GM18870 (cell line): ENCODE measurements at regions not wholly inside any gene's neighbourhood (a gene's known extent, or its start where the extent isn't known, plus 50 kb on each side); places are given as distances from the start of the nearest gene placed in this dataset.
"Not testable (repeated sequence)": the region's sequence is repeated elsewhere in the genome, so short reads cannot be mapped to it uniquely, and the experiment has no call there.

Experiments
- ATAC-seq: cut with Tn5 transposase; IDR thresholded peaks from one replicate; pipeline ENCODE4 v1.9.1; 2021; ENCODE audit warnings: moderate library complexity; ENCODE audit not compliant: unreplicated experiment

DNA sequence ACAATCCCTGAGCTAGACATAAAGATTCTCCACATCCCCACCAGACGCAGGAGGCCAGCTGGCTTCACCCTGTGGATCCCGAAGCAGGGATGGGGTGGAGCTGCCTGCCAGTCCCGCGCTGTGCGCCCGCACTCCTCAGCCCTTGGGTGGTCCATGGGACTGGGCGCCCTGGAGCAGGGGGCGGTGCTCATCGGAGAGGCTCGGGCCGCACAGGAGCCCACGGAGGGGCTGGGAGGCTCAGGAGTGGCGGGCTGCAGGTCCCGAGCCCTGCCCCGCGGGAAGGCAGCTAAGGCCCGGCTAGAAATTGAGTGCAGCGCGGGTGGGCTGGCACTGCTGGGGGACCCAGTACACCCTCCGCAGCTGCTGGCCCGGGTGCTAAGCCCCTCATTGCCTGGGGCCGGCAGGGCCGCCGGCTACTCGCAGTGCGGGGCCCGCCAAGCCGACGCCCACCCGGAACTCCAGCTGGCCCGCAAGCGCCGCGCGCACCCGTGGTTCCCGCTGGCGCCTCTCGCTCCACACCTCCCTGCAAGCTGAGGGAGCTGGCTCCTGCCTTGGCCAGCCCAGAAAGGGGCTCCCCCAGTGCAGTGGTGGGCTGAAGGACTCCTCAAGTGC lies 1032.2 kb upstream of the PCDH20 start:
- ATAC-seq: not testable (repeated sequence)

DNA sequence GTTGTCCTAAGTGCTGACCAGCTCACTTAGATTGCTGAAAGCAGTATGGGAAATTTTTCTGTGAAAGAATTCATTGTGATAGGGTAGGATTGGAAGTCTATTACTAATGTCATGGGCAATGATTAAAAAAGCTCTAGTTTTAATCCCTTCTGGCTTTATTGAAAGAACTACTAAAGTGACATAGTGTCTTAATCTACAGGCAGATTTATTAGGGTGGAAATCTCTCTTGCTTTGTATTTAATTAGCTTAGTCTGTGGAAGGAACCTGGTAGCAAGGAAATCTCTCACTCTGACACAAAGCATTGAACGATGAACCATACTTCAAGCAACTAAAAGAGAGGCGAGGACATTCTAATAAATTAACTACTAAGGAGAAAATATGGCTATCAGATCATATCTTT lies 1029.2 kb upstream of the PCDH20 start:
- no peak for ATAC-seq

DNA sequence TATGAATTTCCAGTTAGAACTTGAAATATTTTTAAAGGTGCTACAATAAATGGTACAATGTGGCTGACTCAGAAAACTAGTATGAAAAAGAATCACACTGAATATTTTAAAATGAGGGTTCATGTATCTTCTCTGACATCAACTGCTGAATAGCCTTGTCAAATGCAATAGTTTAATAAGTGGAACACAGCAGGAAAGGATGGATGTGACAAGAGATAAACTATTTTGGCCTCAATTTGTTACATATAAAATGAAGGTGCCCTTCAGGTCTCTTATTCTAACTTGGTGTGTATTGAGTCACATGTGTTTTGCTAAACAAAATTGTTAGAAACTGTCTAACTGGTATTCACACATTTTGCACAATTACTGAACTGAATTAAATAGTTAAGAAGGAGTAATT lies 1018.4 kb upstream of the PCDH20 start:
- ATAC-seq: no peak

DNA sequence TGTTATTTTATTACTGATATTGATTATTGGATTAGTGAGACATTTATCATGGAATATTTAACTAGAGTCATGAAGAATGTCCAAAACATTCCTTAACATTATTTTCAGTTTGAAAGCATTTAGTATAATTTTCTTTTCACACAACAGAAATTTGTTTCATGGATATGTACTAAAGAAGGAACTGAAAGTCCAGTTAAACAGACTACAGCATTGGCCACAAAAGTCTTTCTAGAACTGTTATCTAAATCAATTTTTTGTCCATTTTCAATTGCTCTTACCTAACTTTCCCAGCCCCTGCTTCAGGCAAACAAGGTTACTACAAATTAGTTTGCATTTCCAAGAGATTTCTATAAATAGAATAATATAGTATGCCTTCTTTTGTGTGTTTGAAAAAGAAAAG lies 1018.0 kb upstream of the PCDH20 start:
- no peak for ATAC-seq

DNA sequence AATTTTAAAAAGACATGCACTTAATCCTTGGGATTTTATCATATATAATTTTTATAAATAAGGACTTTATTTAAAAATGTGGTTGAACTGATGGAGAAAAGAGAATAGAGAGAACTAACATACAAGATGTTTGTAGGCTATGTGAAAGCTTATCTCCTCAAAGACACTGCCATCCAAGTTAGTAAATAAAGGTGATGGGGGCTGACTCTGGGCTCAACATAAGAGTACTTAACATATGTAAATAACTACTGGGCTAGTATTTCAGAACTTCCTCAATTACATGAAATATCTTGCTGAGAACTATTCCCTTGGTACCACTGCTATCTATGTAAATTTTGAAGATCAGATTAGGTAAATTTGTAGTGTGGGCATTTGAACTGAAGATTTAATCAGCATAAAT lies 1017.3 kb upstream of the PCDH20 start:
- no peak for ATAC-seq

DNA sequence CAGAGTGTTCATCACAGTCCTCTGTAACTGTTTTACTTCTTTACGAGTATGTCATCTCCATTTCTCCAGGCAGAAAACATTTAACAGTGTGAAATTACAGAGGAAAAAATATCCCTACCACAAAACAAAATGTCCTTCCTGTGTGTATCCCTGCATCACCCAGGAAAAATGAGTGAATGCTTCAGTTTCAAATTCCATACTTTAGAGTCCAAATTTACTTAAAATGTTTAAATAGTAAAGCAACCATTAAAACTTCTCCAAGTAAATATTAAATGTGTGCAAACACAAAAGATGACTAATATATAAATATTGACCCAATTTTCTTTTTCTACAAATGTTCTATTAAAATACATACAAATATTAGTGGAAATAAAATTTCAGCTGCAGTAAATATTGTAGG lies 1016.6 kb upstream of the PCDH20 start:
- no peak for ATAC-seq

DNA sequence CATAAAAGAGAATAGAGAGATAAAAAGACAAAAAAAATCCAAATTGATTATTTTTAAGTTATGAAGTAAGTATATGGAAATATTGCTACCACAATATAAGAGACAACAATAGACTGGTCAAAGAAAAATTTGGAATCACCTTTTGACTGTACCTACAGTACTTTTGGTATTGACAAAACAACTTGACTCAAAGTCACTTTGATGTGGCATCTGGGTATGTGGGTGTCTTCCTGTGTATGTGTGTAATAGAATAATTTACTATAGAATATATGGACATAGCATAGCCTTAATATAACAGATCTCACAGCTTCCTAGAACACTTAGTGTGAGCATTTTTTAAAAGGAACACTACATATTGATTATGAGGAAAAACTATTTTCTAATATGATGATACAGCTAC lies 1016.2 kb upstream of the PCDH20 start:
- no peak for ATAC-seq

DNA sequence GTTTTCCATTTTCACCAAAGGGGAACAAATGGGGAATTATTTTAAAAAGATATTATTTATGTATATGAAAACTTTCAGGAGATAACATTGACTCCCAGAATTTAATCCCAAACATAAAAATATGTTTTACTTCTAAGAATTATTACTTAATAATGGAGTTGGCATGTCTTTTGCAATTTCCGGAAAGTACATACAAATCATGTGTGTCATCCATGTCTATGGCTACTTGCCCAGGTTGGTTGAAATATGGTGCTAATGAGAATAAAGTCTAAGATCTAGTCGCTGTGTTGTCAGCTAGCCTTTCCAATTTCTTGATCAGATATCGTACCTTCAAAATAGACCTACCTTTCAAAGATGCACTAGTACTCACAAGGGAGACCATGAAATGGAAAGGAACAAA lies 1003.2 kb upstream of the PCDH20 start:
- no peak for ATAC-seq

DNA sequence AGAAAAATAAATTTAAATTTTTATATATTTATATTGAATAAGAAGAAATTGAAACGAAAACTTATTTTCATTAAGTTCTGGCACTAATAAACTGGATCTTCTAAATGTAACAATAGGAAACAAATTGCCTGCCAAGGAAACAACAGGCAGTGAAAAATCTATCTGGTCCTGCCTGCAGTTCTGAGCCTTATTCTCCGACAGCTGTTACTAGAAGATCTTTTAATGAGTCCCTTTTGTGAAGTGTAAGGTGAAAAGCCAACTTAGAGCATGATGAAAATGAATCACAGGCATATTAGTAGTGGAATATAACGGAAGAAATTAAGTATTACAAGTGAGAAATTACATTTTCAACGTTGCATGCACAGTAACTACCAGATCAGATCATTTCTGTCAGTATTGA lies 1002.7 kb upstream of the PCDH20 start:
- ATAC-seq: no peak

DNA sequence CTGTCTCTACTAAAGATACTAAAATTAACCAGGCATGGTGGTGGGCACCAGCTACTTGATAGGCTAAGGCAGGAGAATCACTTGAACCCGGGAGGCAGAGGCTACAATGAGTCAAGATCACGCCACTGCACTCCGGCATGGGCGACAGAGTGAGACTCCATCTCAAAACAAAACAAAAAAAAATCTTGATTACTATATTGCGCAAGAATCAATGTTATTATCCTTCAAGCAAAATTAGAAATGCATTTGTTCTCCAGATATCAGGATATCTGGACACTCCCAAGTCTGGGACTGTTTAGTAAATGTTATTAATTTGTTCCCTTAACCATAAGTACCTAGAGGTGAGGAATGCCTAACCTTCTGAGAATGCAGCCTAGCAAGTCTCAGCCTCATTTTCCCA lies 992.2 kb upstream of the PCDH20 start:
- no peak for ATAC-seq

DNA sequence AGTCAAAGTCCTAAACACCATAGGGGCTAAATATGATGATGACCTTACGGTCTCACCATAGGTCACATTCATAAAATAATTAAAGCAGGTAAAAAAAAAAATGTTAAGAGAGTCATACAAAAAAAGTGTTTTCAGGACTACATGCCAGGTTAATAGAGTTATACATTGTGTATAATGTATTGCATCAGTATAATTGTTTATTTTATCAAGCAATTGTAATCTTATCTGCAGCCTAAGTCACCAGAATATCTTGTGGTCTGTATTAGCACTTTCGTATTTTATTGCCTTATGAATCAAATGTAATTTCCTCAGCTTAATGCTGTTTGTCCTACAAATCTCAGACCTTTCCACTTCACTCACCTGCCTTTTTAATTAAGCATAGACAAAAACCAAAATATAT lies 972.9 kb upstream of the PCDH20 start:
- no peak for ATAC-seq

DNA sequence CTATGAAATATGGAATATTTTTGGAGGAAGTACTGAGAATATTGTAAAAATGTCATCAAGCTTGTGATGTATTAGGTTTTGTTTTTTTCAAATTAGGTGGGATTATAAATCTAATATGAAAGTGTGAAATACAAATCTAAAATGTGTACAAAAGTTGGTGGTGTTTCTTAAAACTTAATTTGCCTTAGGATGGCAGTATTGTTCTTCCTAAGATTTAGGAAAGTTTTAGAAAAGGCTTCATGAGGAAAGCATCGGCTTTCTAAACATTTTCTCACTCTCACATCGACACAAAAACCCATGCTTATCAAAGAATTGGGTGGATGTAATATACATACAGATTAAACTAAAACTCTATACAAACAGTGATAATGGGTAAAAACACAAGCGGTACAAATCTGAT lies 972.0 kb upstream of the PCDH20 start:
- no peak for ATAC-seq

DNA sequence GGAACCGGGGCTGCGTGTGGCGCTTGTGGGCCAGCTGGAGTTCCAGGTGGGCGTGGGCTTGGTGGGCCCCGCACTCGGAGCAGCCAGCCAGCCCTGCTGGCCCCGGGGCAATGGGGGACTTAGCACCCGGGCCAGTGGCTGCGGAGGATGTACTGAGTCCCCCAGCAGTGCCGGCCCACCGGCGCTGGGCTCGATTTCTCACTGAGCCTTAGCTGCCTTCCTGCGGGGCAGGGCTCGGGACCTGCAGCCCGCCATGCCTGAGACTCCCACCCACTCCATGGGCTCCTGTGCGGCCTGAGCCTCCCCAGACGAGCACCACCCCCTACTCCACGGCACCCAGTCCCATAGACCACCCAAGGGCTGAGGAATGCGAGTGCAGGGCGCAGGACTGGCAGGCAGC lies 963.6 kb upstream of the PCDH20 start:
- not testable (repeated sequence) for ATAC-seq

DNA sequence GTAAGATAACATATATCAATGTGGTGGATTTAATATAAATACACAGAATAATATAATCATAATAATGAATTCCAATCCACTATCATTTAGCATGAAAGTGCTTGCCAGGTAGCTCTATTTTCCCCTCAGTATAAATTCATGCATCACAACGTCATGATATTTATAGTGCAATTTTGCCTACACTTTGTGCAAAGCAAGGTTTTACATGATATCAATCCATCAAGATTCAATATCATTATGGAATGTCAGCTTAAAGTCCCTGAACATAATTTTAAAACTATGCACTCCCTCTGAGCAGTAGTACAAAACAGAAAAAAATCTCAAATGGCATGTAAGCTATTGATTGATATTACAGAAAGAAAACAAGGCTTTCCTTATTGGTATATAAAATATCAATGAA lies 962.2 kb upstream of the PCDH20 start:
- ATAC-seq: no peak

DNA sequence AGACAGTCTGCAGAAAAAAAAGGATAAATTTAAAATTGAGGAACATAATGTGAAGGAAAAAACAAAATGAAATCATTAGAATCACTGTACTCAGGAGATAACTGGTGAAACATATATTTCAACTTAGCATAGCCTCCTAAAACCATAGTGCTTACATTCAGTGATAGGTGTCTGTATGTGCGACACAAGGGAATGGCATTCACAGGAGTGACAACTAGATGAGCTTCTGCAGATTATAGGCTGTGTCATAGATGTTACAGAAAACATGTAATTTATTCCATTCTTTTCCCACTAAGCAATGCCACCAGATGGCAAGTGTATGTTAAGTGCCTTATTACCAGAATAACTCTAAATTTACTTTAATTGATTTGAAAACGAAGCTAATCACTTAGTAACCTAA lies 960.0 kb upstream of the PCDH20 start:
- ATAC-seq: no peak

DNA sequence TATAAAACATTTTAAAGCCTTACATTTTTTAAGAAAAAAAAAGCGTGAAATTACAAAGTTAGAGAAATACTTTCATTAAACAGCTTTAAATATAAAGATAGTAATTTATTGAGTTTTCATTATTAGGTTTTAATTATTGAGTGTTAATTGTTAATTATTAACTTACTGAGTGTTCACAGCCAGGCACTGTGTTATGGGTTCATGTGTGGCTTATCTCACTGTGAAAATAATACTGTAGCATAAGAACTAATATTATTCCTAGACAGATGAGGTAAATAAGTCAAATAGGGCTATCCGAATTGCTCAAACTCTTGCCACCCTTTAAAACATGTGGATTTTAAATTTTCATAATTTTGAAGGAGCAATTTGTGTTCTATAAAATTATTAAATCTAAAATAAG lies 956.1 kb upstream of the PCDH20 start:
- no peak for ATAC-seq

DNA sequence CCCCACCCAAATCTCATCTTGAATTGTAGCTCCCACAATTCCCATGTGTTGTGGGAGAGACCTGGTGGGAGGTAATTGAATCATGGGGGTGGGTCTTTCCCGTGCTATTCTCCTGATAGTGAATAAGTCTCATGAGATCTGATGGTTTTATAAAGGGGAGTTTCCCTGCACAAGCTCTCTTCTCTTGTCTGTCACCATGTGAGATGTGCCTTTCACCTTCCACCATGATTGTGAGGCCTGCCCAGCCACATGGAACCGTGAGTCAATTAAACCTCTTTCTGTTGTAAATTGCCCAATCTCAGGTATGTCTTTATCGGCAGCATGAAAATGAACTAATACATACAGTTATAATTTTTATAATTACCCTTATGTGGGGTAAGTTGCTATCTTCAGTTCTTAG lies 952.3 kb upstream of the PCDH20 start:
- not testable (repeated sequence) for ATAC-seq

DNA sequence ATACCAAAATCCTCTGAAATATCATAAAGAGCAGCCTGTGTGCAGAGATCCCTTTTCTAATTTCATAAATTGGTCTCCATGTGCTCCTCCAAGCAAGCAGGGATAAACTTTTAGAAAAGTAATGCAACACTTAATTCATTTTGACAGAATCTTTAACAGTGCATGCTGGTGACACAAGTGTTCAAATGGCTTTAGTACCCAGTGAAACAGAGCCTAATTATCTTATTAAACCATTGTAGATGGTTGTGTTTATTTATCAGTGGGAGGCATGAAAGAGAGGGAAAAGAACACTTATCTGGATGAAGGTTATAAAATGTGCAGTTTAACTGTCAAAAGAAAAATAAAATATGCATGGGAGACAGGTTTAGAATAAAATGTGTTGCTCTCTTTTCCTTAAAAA lies 945.0 kb upstream of the PCDH20 start:
- ATAC-seq: no peak

DNA sequence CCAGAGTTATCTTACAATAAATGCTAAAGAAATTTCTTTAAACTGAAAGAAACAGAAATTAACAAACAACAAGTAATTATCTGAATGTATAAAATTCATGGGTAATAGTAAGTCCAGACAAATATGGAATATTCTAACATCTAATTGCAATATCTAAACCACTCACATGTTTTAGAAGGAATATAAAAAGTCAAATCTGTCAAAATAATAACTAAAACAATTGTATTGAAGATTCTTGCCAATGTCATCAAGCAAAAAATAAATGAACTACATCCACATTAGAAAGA lies 942.9 kb upstream of the PCDH20 start:
- ATAC-seq: no peak

DNA sequence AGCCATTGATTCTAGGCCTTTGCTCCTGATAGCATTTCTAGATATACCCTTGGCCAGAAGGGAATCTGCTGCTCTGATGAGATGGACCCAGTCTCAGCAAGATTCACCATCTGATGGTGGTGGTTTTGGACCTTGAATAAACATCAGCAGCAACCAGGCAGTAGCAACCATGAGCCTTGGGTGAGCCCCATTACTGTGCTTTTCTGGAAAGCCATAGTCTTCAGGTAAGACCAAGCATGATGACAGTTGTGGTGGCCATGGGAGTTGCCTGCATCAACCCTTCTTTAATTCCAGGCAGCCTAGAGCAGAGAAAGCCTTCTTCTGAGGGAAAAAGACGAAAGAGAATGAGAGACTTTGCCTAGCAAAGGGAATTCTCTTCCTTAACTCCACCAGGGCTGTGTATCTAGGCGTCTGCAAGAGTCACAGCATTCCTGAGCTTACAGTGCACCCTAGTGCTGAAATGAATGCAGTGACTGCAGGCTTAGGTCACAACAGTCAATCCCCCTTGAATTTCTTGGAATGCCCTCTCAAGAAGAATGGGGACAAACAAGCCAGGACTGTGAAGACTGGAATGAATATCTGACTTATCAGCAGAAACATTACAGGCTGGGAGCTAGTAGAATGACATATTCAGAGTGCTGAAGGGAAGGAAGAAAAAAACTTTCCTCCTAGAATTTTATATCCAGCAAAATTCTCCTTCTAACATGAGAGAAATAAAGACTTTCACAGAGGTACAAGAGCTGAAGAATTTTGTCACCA lies 942.4 kb upstream of the PCDH20 start:
- ATAC-seq: no peak

DNA sequence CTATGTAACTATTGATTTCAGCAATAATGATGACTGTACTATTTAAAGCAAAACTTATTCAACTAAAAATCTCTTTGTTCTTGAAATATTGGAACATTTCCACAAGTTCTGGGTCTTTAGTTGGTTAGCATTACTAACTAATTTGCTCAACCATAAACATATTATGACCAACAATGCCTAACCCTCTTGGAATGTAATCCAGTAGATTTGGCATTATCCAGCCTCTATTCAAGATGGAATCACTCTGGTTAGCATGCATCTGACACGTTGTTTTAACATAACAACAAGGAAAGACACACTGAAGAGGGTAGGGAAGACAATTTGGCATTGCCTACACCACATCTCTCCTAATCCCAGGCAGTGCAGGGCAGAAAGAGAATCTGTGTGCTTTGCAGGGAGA lies 941.3 kb upstream of the PCDH20 start:
- no peak for ATAC-seq

DNA sequence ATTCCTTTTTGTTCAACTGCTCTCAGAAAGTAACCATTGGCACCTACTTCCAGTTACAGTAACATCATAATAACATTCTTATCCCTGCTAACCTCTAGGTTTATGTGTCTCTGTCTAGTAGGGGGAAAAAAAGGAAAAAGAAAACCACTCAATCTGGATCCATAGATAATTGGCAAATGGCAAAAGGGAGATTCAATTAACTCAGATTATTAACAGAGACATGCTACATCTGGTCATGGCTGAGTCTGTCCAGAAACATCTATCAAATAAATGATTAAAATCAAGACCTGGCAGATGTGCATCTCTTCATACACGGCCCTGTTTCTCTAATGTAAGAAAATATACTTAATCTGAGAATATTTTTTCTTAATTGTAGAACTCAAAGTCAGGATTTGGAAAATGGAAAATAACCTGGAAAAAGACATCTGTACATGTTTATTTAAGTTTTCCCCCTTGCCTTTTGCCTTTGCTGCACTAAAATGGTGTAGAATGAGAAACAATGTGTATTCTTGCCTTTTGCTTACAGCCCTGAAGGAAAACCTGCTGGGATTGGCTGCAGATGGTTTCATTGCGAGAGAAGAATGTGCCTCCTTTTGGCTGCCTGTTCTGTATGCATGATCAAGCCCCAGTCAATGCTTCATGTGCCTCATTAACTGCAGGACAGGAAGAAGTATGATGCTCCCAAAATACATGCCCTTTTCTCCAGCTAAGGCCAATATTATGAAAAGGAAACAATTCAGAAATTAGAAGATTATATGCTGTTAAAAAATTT lies 921.6 kb upstream of the PCDH20 start:
- ATAC-seq: no peak
